Immature natural killer cell (primary cell): ENCODE measurements at regions not wholly inside any gene's neighbourhood (a gene's known extent, or its start where the extent isn't known, plus 50 kb on each side); places are given as distances from the start of the nearest gene placed in this dataset.
"Not testable (repeated sequence)": the region's sequence is repeated elsewhere in the genome, so short reads cannot be mapped to it uniquely, and the experiment has no call there.

Source experiments
- DNase-seq, 3 donors: peaks; one replicate each; pipeline ENCODE4 v3.0.0; 2022; ENCODE audit warnings: mixed read lengths in 1 of 3
- H3K27ac Mint-ChIP-seq, 6 donors: one replicate each; pipeline ENCODE4 v1.8.0; 2020; ENCODE audit warnings: mixed read lengths in 6 of 6, mild to moderate bottlenecking in 5 of 6, inconsistent platforms in 4 of 6, moderate library complexity in 3 of 6
- H3K27me3 Mint-ChIP-seq, 3 donors: one replicate each; pipeline ENCODE4 v1.8.0; 2020 to 2021; ENCODE audit warnings: low read depth in 3 of 3, mild to moderate bottlenecking in 3 of 3, mixed read lengths in 3 of 3, moderate library complexity in 3 of 3, inconsistent platforms in 1 of 3
- H3K36me3 Mint-ChIP-seq, 3 donors: one replicate each; pipeline ENCODE4 v1.8.0; 2020; ENCODE audit warnings: mixed read lengths in 3 of 3, inconsistent platforms in 2 of 3, mild to moderate bottlenecking in 2 of 3
- H3K4me1 Mint-ChIP-seq, 2 donors: one replicate each; pipeline ENCODE4 v1.8.0; 2020; ENCODE audit warnings: inconsistent platforms in 2 of 2, mild to moderate bottlenecking in 2 of 2, mixed read lengths in 2 of 2, moderate library complexity in 1 of 2
- H3K4me3 Mint-ChIP-seq, 5 donors: one replicate each; pipeline ENCODE4 v1.8.0; 2020; ENCODE audit warnings: mild to moderate bottlenecking in 5 of 5, mixed read lengths in 5 of 5, inconsistent platforms in 3 of 5, moderate library complexity in 3 of 5
- H3K9me3 Mint-ChIP-seq, 6 donors: one replicate each; pipeline ENCODE4 v1.8.0; 2020; ENCODE audit warnings: mild to moderate bottlenecking in 6 of 6, mixed read lengths in 6 of 6, inconsistent platforms in 4 of 6, moderate library complexity in 3 of 6

DNA sequence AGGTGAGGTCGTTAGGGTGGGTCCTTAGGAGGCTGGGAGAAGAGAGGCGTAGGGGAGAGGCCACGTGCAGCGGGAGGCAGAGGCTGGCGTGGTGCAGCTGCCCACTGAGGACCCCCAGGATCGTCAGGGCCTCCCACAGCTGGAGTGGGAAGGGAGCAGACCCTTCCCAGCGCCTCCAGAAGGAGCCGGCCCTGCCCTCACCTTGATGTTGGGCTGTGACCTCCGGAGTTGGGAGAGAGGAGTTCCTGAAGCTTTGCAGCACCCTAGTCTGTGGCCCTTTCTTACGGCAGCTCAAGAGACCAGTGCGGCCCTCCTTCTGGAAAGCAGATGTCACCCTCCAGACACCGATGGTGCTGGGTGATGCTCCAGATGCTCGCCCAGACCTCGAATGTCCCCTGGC lies 156.5 kb upstream of the ZNF469 start:
- not testable (repeated sequence) for H3K36me3 Mint-ChIP-seq

DNA sequence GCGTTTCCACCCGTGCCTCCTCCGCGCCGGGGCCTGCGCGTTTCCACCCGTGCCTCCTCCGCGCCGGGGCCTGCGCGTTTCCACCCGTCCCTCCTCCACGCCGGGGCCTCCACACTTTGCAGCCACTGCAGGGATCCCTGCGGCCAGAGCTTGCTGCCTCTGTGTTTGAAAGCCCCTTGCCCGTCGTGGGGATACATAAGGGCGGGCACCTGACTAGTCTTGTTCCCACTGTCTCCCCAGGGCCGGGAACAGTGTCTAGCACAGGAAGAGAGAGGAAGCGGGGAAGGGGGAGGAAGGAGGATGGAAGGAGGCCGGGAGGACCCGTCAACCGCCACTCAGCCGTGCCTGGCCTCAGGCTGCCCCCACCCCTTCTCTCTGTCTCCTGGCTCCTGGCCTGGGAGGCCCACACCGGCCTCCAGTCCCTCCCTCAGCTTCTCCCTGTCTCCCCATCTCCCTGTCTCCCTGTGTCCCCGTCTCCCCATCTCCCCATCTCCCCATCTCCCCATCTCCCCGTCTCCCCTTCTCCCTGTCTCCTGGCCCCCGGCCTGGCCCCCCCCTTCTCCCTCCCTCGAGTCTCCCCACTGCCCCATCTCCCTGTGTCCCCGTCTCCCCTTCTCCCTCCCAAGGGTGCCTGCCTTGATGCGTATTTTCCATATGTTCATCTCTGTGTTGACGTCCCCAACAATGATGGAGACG lies 155.6 kb upstream of the ZNF469 start:
- H3K4me1 Mint-ChIP-seq, H3K4me3 Mint-ChIP-seq, H3K36me3 Mint-ChIP-seq, H3K27ac Mint-ChIP-seq, DNase-seq, H3K9me3 Mint-ChIP-seq, H3K27me3 Mint-ChIP-seq: not testable (repeated sequence)

More for the DNA sequence above, 156.5 kb upstream of the ZNF469 start:
- H3K27ac Mint-ChIP-seq, H3K27me3 Mint-ChIP-seq, H3K9me3 Mint-ChIP-seq, H3K4me1 Mint-ChIP-seq, H3K4me3 Mint-ChIP-seq, DNase-seq: not testable (repeated sequence)

DNA sequence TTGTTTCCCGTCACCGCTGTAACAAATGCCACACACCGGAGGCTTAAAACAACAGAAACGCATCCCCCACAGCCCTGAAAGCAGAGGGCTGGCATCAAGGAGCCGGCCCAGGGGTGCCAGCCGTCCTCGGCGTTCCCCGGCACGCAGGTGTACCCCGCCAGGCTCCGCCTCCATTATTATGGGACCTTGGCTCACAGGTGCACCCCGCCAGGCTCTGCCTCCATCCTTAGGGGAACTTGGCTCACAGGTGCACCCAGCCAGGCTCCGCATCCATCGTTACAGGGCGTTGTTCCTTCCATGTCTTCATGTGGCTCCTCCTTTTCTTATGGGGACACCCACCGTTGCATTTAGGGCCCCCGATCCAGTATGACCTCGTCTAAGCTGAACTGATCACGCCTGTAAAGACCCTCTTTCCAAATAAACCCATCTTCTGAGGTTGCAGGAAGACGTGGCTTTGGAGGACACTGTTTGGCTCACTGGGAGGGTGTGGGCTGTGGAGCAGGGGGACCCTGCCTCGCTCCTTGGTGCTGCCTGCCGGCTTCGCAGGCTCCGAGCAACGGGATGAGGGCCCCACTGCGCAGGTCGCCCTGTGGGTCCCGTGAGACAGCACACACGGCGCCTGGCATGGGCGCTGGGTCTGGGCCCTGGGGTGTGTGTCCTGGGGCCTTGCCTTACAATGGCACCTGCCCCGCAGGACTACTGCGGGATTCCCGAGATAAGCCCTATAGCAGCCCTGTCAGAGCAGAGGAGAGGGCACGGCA lies 154.9 kb upstream of the ZNF469 start:
- H3K4me1 Mint-ChIP-seq, H3K36me3 Mint-ChIP-seq, H3K27ac Mint-ChIP-seq, H3K27me3 Mint-ChIP-seq, H3K9me3 Mint-ChIP-seq, H3K4me3 Mint-ChIP-seq, DNase-seq: not testable (repeated sequence)

DNA sequence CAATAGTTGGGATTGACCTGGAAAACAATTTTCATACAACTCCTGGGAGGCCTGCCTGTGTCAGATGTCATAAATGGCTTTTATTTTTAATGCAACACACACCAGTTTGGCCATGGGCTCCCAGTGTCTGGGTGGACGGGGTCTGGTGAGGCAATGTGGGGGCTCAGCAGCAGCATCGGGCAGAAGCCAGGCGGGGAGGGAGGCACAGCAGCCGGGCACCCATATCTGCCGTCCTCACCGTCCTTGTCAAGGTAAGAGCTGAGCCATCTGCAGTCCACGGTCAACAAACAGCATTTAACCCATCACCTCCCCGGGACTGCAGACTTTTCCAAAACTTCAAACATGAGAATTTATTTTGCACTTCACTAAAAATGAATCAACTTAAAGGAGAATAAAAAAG lies 154.0 kb upstream of the ZNF469 start:
- not testable (repeated sequence) for H3K4me3 Mint-ChIP-seq, H3K27me3 Mint-ChIP-seq, H3K9me3 Mint-ChIP-seq, H3K4me1 Mint-ChIP-seq, DNase-seq, H3K36me3 Mint-ChIP-seq, H3K27ac Mint-ChIP-seq

DNA sequence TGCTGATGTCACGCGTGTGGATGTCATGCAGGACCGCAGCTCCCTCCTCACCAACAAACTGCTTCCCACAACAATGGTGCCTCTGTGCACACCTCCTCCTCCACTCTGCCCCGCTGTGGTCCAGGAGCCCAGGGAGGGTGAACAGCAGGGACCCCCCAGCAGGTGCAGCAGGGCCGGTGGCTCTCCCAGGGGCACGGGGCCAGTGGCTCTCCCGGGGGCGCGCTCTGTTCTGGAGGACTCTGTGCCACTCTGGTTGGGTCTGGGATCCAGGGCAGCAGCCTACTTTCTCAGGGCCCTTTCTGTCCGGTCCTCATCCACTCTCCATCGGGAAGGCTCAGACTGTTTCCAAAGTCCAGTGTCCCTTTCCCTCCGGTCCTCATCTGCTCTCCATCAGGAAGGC lies 153.0 kb upstream of the ZNF469 start:
- H3K36me3 Mint-ChIP-seq, DNase-seq, H3K27me3 Mint-ChIP-seq, H3K4me1 Mint-ChIP-seq, H3K9me3 Mint-ChIP-seq, H3K4me3 Mint-ChIP-seq, H3K27ac Mint-ChIP-seq: not testable (repeated sequence)

DNA sequence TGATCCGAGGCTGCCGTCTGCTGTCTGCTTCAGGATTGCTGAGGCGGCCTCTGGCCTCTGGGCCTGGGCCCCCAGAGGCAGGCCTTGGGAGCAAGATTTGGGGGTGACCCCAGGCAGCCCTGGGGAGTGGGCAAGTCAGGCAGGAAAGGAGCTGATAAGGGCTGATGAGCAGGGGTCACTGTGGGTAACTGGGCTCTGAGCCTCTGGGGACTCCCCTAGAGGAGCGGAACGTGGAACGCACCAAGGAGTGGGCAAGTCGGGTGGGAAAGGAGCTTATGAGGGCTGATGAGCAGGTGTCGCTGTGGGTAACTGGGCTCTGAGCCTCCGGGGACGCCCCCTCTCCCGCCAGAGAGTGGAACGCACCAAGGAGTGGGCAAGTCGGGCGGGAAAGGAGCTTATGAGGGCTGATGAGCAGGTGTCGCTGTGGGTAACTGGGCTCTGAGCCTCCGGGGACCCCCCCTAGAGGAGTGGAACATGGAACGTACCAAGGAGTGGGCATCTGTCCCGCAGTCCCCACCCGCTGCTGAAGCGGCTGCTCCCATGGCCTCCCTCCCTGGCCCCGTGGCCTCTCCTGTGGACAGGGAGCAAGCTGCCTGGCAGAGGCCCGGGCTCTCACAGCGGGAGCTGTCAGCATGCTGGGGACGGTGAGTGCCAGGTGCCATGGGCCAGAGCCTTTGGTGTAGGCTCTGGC lies 152.3 kb upstream of the ZNF469 start:
- not testable (repeated sequence) for H3K4me1 Mint-ChIP-seq, H3K4me3 Mint-ChIP-seq, H3K27me3 Mint-ChIP-seq, H3K9me3 Mint-ChIP-seq, DNase-seq, H3K27ac Mint-ChIP-seq, H3K36me3 Mint-ChIP-seq

DNA sequence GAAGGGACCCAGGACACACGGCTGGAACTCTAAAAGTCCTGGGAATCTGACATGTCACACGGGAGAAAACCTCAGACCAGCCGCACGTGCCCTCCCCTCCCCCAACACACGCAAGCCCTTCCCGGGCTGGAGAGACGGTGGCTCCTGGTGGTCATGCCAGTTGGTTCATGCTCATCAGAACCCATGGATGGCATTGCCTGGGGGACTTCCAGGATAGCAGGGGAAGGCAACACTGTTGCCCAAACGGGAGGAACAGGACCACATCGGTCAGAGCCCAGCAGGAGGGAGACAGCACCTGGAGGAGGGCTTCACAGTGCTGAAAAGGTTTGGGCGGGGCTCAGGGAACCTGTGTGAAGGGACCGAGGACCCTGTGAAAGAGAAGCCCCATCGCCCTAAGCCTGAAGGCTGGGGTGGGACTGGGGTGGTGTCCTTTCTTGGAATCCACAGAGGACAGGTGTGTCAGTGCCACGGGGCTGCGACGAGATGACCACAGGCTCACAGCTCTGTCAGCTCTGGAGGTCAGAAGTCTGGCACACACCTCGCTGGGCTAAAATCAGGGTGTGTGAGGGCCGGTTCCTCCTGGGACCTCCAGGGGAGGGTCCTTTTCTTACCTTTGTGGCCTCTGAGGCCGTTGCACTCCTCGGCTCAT lies 151.7 kb upstream of the ZNF469 start:
- H3K27me3 Mint-ChIP-seq, H3K27ac Mint-ChIP-seq, H3K36me3 Mint-ChIP-seq, H3K9me3 Mint-ChIP-seq, DNase-seq, H3K4me1 Mint-ChIP-seq, H3K4me3 Mint-ChIP-seq: not testable (repeated sequence)

DNA sequence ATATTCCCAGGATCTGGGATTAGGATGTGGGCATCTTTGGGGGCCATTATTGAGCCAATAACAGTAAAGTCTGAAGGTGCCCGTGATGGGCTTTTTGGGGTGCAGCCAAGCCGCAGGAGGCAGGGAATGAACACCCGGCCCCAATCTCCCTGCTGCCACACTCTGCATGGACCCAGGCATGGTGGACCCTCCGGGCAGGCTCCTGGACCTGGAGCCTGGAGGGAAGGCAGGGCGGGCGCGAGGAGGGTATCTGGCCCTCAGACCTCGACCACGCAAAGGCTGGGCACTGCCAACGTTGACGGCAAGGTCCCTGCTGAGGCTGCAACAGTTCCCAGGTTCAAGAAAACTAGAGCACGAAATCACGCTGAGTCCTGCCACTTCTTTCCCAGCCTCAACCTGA lies 150.9 kb upstream of the ZNF469 start:
- H3K36me3 Mint-ChIP-seq, DNase-seq, H3K27me3 Mint-ChIP-seq, H3K9me3 Mint-ChIP-seq, H3K4me3 Mint-ChIP-seq, H3K4me1 Mint-ChIP-seq, H3K27ac Mint-ChIP-seq: not testable (repeated sequence)

DNA sequence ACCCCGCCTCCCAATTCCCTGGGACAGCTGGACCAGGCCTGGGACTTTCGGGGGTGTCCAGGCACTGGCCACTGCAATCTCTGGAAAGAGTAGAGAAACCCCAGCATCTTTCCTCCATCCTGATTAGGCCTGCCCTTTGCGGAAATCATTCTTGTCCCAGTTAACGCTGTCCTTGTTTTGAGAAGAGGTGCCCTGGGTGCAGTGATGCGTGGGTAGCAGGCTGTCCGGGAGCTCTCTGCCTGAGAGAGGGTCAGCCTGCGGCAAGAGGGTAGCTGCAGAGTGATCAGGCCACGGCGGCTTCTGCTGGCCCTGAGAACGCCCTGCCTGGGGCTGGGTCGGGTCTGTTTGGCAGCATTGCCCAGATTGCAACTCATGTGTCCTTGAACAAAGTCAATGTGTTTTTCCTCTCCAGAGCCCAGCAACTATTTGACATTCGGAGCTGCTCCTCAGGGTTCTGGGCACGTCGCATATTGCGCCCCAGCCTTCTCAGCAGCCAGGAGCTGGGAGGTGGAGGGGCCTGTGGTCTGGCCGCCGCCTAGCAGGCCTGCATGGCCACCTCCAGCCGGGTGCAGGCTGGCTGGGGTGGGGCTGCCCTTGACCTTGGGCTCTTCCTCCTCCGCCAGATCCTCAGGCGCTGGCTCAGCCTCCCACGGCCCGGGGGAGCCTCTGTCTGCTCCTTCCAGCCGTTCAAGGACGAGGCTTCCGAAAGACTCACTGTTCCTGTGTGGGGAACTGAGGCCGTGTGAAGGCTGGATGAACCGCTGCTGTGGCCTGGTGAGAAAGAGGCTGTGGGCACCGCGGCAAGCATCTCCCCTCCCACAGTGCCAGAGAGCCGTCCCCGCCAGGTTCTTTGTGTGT lies 150.1 kb upstream of the ZNF469 start:
- H3K27me3 Mint-ChIP-seq, H3K4me3 Mint-ChIP-seq, DNase-seq, H3K4me1 Mint-ChIP-seq, H3K9me3 Mint-ChIP-seq, H3K36me3 Mint-ChIP-seq, H3K27ac Mint-ChIP-seq: not testable (repeated sequence)

DNA sequence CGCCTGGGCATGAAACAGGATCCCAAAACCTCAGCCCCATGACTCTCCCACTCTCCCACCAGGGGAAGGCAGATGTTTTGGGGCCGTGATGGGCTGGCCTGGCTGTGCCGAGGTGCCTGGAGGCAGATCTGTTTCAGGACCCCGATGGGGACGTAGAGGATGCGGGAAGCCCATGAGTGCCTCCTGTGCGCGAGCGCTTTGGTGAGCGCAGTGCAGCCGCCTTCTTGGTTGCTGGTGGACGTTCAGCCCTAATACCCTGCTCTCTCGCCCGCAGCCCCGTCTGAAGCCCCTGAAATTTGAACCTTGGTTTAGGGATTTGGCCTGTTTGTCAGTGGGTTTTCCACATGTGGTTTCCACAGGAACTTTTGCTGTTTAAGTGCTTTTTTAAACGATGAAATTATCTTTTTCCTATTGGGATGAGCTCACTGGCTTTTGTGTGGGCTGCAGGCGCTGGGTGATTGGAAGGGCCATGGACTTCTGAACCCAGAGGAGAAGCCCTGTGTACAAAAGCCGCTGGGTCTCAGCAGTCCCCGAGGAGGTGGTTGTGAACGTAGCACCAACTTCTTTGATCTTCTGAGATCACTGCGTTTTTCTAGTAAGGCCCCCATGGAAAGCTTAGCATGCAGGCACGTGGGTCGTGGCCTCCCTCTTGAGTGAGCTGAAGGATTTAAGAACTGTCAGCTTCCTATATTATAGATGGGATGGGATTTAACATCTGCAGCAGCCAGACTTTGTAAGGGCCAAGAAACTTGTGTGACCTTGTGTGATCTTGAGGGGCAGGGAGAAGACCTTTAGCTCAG lies 148.9 kb upstream of the ZNF469 start:
- not testable (repeated sequence) for H3K27ac Mint-ChIP-seq, H3K4me3 Mint-ChIP-seq, H3K27me3 Mint-ChIP-seq, H3K4me1 Mint-ChIP-seq, H3K36me3 Mint-ChIP-seq, DNase-seq, H3K9me3 Mint-ChIP-seq

DNA sequence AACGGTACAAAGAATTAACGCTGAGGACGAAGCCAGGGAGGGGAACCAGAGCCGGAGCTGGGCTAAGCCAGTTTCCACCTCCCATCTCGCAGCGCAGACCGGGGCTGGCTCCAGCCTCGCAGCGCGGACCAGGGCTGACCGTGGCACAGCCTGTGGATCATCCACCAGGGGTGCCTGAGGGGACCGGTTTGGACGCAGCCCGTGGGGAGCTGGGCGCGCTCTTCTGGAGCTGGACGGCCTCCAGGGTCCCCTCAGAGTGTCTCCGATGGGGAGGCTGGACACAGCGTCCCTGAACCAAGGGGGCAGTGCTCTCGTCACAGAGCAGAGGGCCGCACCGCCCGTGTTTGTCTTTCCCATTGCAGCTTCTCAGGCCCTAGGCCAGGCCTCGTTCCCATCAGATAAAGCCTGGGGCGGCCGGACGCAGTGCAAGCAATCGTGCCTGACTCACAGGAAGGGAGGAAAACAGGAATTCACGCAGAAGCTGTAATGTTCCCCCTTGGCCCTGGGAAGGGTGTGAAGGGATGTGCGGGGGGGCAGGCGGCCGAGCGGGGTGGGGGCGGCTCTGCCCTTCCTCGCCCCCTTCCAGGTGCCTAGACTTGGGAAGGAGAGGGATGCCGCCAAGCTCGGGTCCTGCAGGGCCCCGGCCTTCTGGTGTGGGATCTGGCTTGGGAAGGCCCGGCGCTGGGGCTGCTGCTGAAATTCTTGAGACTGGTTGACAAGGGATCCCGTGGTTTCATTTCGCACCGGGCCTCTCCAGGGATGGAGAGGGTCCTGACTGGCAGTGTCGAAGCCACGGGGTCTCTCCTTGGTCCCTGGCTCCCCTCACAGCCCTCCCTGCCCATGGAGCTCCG lies 148.1 kb upstream of the ZNF469 start:
- H3K27me3 Mint-ChIP-seq, H3K27ac Mint-ChIP-seq, H3K4me3 Mint-ChIP-seq, DNase-seq, H3K9me3 Mint-ChIP-seq, H3K4me1 Mint-ChIP-seq, H3K36me3 Mint-ChIP-seq: not testable (repeated sequence)

DNA sequence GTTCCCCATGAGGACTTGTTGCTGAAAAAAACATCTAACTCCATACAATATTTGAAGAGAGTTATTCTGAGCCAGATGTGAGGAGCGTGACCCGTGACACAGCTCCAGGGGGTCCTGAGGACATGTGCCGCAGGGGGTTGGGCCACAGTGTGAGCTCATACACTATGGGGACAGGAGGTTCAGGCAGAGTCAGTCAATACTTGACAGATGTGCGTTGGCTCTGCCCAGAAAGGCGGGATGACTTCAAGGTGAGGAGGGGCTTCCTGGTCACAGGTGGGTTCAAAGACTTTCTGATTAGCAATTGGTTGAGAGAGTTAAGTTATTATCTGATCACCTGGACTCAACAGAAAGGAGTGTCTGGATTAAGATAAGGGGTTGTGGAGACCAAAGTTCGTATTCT lies 147.1 kb upstream of the ZNF469 start:
- not testable (repeated sequence) for H3K9me3 Mint-ChIP-seq, H3K27ac Mint-ChIP-seq, H3K27me3 Mint-ChIP-seq, H3K4me3 Mint-ChIP-seq, H3K4me1 Mint-ChIP-seq, H3K36me3 Mint-ChIP-seq, DNase-seq
